IMR-90 (cell line): ENCODE measurements at regions not wholly inside any gene's neighbourhood (a gene's known extent, or its start where the extent isn't known, plus 50 kb on each side); places are given as distances from the start of the nearest gene placed in this dataset.

Experiments
- ATAC-seq: fragments of 200-7000 bp; cut with Tn5 transposase; 2 replicates; pipeline ENCODE4 v1.9.1; 2020; ENCODE audit warnings: low read depth, mild to moderate bottlenecking, moderate library complexity
- BruUV-seq: library from RNA; stranded (reverse); fragments of 400-500 nt; replicated peaks from 2 replicates; lab custom pipeline; 2021; lab: Mats Ljungman, UMichigan
- CTCF ChIA-PET: fragments of 300-600 bp; formaldehyde crosslinking; extraction: SDS; loops from one replicate; lab custom pipeline; 2021; ENCODE audit warnings: antibody characterized with exemption; lab: Yijun Ruan, JAX
- POLR2A ChIA-PET: fragments of 300-600 bp; sonication (Branson Sonifier 250); formaldehyde crosslinking; loops from one replicate; lab custom pipeline; 2022; ENCODE audit warnings: antibody characterized with exemption; ENCODE audit not compliant: unreplicated experiment; lab: Charles Lee
- DNase-seq: peaks from one replicate; pipeline ENCODE4 v3.0.0; 2013
- H2AFZ ChIP-seq: replicated peaks from 2 replicates; pipeline ENCODE3; 2013; ENCODE audit warnings: low read length, mild to moderate bottlenecking; ENCODE audit not compliant: poor library complexity
- H2AK5ac ChIP-seq: 2 replicates; pipeline ENCODE4 v1.6.1; 2013; ENCODE audit warnings: low read depth, low read length, inconsistent platforms
- H2AK9ac ChIP-seq: replicated peaks from 2 replicates; pipeline ENCODE3; 2013; ENCODE audit warnings: mild to moderate bottlenecking, low read depth, low read length, moderate library complexity; ENCODE audit not compliant: poor library complexity
- H2BK120ac ChIP-seq: 2 replicates; pipeline ENCODE4 v1.6.1; 2013; ENCODE audit warnings: low read depth, low read length, inconsistent platforms
- H2BK15ac ChIP-seq: 3 replicates; pipeline ENCODE4 v1.6.1; 2013; ENCODE audit warnings: low read depth, low read length, inconsistent platforms
- H2BK20ac ChIP-seq: 2 replicates; pipeline ENCODE4 v1.6.1; 2013; ENCODE audit warnings: low read depth, mild to moderate bottlenecking, inconsistent platforms, low read length, moderate library complexity
- H2BK5ac ChIP-seq: 2 replicates; pipeline ENCODE4 v1.6.1; 2013; ENCODE audit warnings: mild to moderate bottlenecking, low read depth, low read length, inconsistent platforms; ENCODE audit not compliant: poor library complexity, severe bottlenecking
- H3K14ac ChIP-seq: replicated peaks from 2 replicates; pipeline ENCODE4 v1.6.1; 2013; ENCODE audit warnings: low read depth, low read length, inconsistent platforms
- H3K18ac ChIP-seq: 2 replicates; pipeline ENCODE4 v1.6.1; 2013; ENCODE audit warnings: low read depth, low read length, control low read depth
- H3K23ac ChIP-seq: 2 replicates; pipeline ENCODE4 v1.6.1; 2013; ENCODE audit warnings: low read depth, low read length, inconsistent platforms
- H3K27ac ChIP-seq: 2 replicates; pipeline ENCODE4 v1.5.1; 2013; ENCODE audit warnings: mild to moderate bottlenecking, control low read depth, low read length; ENCODE audit not compliant: insufficient read depth
- H3K27me3 ChIP-seq: 2 replicates; pipeline ENCODE4 v1.6.1; 2013; ENCODE audit warnings: low read length; ENCODE audit not compliant: control insufficient read depth, insufficient read depth
- H3K36me3 ChIP-seq: 2 replicates; pipeline ENCODE4 v1.6.1; 2013; ENCODE audit warnings: low read length, mixed read lengths; ENCODE audit not compliant: control insufficient read depth, insufficient read depth
- H3K4ac ChIP-seq: 2 replicates; pipeline ENCODE4 v1.6.1; 2013; ENCODE audit warnings: low read depth, low read length, inconsistent platforms
- H3K4me1 ChIP-seq: 2 replicates; pipeline ENCODE4 v1.6.1; 2013; ENCODE audit warnings: low read length, mixed read lengths; ENCODE audit not compliant: control insufficient read depth, insufficient read depth
- H3K4me2 ChIP-seq: 2 replicates; pipeline ENCODE4 v1.6.1; 2013; ENCODE audit warnings: low read depth, mild to moderate bottlenecking, control low read depth, low read length, moderate library complexity
- H3K4me3 ChIP-seq: 2 replicates; pipeline ENCODE4 v1.5.1; 2013; ENCODE audit warnings: low read depth, mild to moderate bottlenecking, control low read depth, low read length, moderate library complexity; ENCODE audit not compliant: insufficient read depth
- H3K56ac ChIP-seq: 2 replicates; pipeline ENCODE4 v1.6.1; 2013; ENCODE audit warnings: low read length, inconsistent platforms; ENCODE audit not compliant: insufficient read depth; ENCODE audit errors: extremely low read depth
- H3K79me1 ChIP-seq, 2 experiments: 2 replicates each; pipeline ENCODE4 v1.6.1; 2013; ENCODE audit warnings: low read length in 2 of 2, inconsistent platforms in 1 of 2, low read depth in 1 of 2
- H3K9ac ChIP-seq: 2 replicates; pipeline ENCODE4 v1.6.1; 2013; ENCODE audit warnings: low read depth, low read length, control low read depth
- H3K9me1 ChIP-seq: 2 replicates; pipeline ENCODE4 v1.6.1; 2013; ENCODE audit warnings: low read length, inconsistent platforms; ENCODE audit not compliant: insufficient read depth
- H3K9me3 ChIP-seq: 2 replicates; pipeline ENCODE4 v1.6.1; 2013; ENCODE audit warnings: low read length; ENCODE audit not compliant: control insufficient read depth, insufficient read depth
- H4K20me1 ChIP-seq: 2 replicates; pipeline ENCODE4 v1.6.1; 2013; ENCODE audit warnings: low read length, inconsistent platforms; ENCODE audit not compliant: insufficient read depth
- H4K5ac ChIP-seq: 2 replicates; pipeline ENCODE4 v1.6.1; 2013; ENCODE audit warnings: mild to moderate bottlenecking, low read depth, low read length, control low read depth
- H4K8ac ChIP-seq, 2 experiments: 2 replicates each; pipeline ENCODE4 v1.6.1; 2013; ENCODE audit warnings: low read depth in 2 of 2, low read length in 2 of 2, control low read depth in 1 of 2, inconsistent platforms in 1 of 2
- H4K91ac ChIP-seq: 2 replicates; pipeline ENCODE4 v1.6.1; 2013; ENCODE audit warnings: low read depth, low read length, inconsistent platforms; ENCODE audit not compliant: insufficient read depth
- BHLHE40 ChIP-seq: fragments of 150-350 bp; IDR thresholded peaks from 2 replicates; pipeline ENCODE4 v1.6.1; 2016; ENCODE audit warnings: mild to moderate bottlenecking, low read depth, low read length
- CEBPB ChIP-seq: IDR thresholded peaks from 2 replicates; pipeline ENCODE4 v1.6.1; 2012; ENCODE audit warnings: low read depth, low read length, improper control_type of control experiment
- CHD1 ChIP-seq: IDR thresholded peaks from 2 replicates; pipeline ENCODE4 v1.6.1; 2012; ENCODE audit warnings: low read depth, low read length, improper control_type of control experiment
- CTCF ChIP-seq: conservative IDR thresholded peaks from 2 replicates; pipeline ENCODE4 v1.5.1; 2012; ENCODE audit warnings: mild to moderate bottlenecking, low read depth, low read length, improper control_type of control experiment
- ELK1 ChIP-seq: fragments of 150-350 bp; IDR thresholded peaks from 2 replicates; pipeline ENCODE4 v1.6.1; 2016; ENCODE audit warnings: low read depth, mild to moderate bottlenecking, low read length, moderate library complexity, borderline replicate concordance
- FOS ChIP-seq: fragments of 150-350 bp; IDR thresholded peaks from 2 replicates; pipeline ENCODE4 v1.6.1; 2016; ENCODE audit warnings: low read depth, low read length
- MAFK ChIP-seq: IDR thresholded peaks from 2 replicates; pipeline ENCODE4 v1.6.1; 2012; ENCODE audit warnings: low read depth, low read length, improper control_type of control experiment
- MAZ ChIP-seq: IDR thresholded peaks from 2 replicates; pipeline ENCODE4 v1.6.1; 2012; ENCODE audit warnings: low read depth, mild to moderate bottlenecking, low read length, improper control_type of control experiment, moderate library complexity, borderline replicate concordance
- MXI1 ChIP-seq: IDR thresholded peaks from 2 replicates; pipeline ENCODE4 v1.6.1; 2012; ENCODE audit warnings: low read depth, mild to moderate bottlenecking, low read length, moderate library complexity, borderline replicate concordance
- NFE2L2 ChIP-seq: fragments of 150-350 bp; IDR thresholded peaks from 2 replicates; pipeline ENCODE4 v1.6.1; 2016; ENCODE audit warnings: low read depth, mild to moderate bottlenecking, low read length
- POLR2A ChIP-seq: IDR thresholded peaks from 2 replicates; pipeline ENCODE4 v1.6.1; 2012; ENCODE audit warnings: mild to moderate bottlenecking, low read depth, low read length
- RAD21 ChIP-seq: IDR thresholded peaks from 2 replicates; pipeline ENCODE4 v1.6.1; 2012; ENCODE audit warnings: low read length, improper control_type of control experiment
- RCOR1 ChIP-seq: IDR thresholded peaks from 2 replicates; pipeline ENCODE4 v1.6.1; 2012; ENCODE audit warnings: mild to moderate bottlenecking, low read length, improper control_type of control experiment; ENCODE audit not compliant: insufficient replicate concordance
- RFX5 ChIP-seq: IDR thresholded peaks from 2 replicates; pipeline ENCODE4 v1.8.0; 2012; ENCODE audit warnings: low read depth, mild to moderate bottlenecking, low read length, moderate library complexity
- SMC3 ChIP-seq: fragments of 150-350 bp; IDR thresholded peaks from 2 replicates; pipeline ENCODE4 v1.6.1; 2016; ENCODE audit warnings: low read depth, mild to moderate bottlenecking, antibody characterized with exemption, low read length, moderate library complexity
- USF2 ChIP-seq: fragments of 150-350 bp; IDR thresholded peaks from 2 replicates; pipeline ENCODE4 v1.6.1; 2017; ENCODE audit warnings: mild to moderate bottlenecking, antibody characterized with exemption, low read length, low read depth
- WGBS, 2 experiments: methylation state at CpG; one replicate each; pipeline versions ENCODE4 v1.1.5 to v1.1.7; 2013; ENCODE audit warnings: missing lambda C conversion rate in 2 of 2; ENCODE audit not compliant: insufficient read length in 1 of 2; ENCODE audit errors: extremely low coverage in 2 of 2; 5-methylcytosine and 5-hydroxymethylcytosine counted together
- dilution Hi-C: fragments of 300-500 bp; cut with HindIII; formaldehyde crosslinking; loops from one replicate; pipeline ENCODE4 v1.14.3; 2018; ENCODE audit warnings: low sequenced_read_pairs; ENCODE audit not compliant: unreplicated experiment
- in situ Hi-C: fragments of 300-500 bp; cut with MboI; formaldehyde crosslinking; loops from 3 replicates; pipeline ENCODE4 v1.14.3; 2019; ENCODE audit warnings: low sequenced_read_pairs, inconsistent platforms, mixed read lengths
- intact Hi-C: fragments of 100-400 bp; cut with micrococcal nuclease; formaldehyde crosslinking; loops from 2 replicates; pipeline ENCODE4 v1.10.0; 2022

DNA sequence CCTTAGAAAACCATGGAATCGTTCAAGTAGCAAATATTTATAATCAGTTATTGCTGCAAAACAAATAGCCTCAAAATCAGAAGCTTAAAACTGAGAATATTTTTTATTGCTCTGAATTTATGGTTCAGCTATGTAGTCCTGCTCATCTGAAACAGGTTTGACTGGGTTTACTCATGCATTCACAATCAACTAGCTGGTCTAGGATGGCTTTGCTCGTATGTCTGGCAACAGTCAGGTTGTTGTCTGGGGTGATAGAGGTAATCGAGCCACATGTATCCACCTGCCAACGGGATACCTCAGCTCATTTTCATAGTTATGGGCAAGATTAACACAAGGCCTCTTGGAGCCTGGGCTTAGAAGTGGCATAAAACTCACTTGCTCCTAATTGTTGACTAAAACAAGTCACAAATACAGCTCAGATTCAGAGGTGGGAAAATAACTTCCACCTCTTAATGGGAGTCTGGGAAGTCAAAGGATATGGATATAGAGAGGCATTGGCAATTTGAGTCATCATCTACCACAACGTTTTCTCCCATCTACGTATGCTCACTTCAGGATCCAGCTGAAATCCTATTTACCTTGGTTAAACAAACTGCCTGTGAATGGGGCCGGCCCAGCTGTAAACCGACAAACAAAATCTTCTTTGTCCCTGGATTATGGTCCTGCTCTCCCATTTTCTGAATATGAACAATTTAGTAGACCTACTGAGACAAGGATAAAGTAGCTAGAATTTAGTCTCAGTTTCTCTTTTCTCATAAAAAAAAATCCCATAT, 54.5 kb upstream of the TENT5A start:
- ATAC-seq (no peak), DNase-seq (no peak)
- Histone ChIP-seq H3K4ac (no peak overlapping the region), H3K18ac (no peak overlapping the region), H3K9ac (no peak overlapping the region), H3K14ac (no peak overlapping the region), H3K56ac (no peak overlapping the region), H3K27ac (no peak overlapping the region), H3K36me3 (no peaks in the 10 kb centered on the region), H2AFZ (no peak overlapping the region), H3K9me1 (no peaks in the 10 kb centered on the region), H4K8ac (no peak overlapping the region), H2BK15ac (no peak overlapping the region), H4K91ac (no peak overlapping the region), H2AK5ac (no peak overlapping the region), H2BK20ac (no peak overlapping the region), H2BK5ac (no peak overlapping the region), H3K4me3 (no peak overlapping the region), H3K4me1 (0 out of 2 replicates have a peak, but pooled peaks cover 1% of the 10 kb centered on the region), H3K23ac (no peak overlapping the region), H2BK120ac (no peak overlapping the region), H3K4me2 (no peak overlapping the region), H2AK9ac (no peak overlapping the region), H4K5ac (no peak overlapping the region), H3K79me1 (no peaks in the 10 kb centered on the region), H4K20me1 (no peaks in the 10 kb centered on the region), H3K9me3 (no peaks in the 10 kb centered on the region), H3K27me3 (no peaks in the 10 kb centered on the region)
- TF ChIP-seq NFE2L2 = no peak
- no peak for TF ChIP-seq RCOR1
- no peak for TF ChIP-seq POLR2A
- no peak for TF ChIP-seq MAZ
- TF ChIP-seq CTCF = no peak
- TF ChIP-seq USF2 = no peak
- no peak for TF ChIP-seq RAD21
- no peak for TF ChIP-seq MAFK
- TF ChIP-seq CHD1 = no peak
- TF ChIP-seq FOS = no peak
- TF ChIP-seq RFX5 = no peak
- no peak for TF ChIP-seq ELK1
- no peak for TF ChIP-seq SMC3
- no peak for TF ChIP-seq CEBPB
- TF ChIP-seq MXI1 = no peak
- no peak for TF ChIP-seq BHLHE40
- no TSS peak for BruUV-seq
- no CpG with 5 or more reads among the region's 8 CpGs for WGBS, 2 experiments
- in situ Hi-C loops (no loop called here), intact Hi-C loops (no loop called here), dilution Hi-C loops (no loop called here)
- ChIA-PET CTCF (no interaction called here), POLR2A (no interaction called here)
